ENCODE measurements at regions not wholly inside any gene's neighbourhood (a gene's known extent, or its start where the extent isn't known, plus 50 kb on each side); places are given as distances from the start of the nearest gene placed in this dataset.

- TF ChIP-seq ATF3 (IDR thresholded peaks at IDR 0.05), result no peak
- no peak for TF ChIP-seq ZBTB33 (IDR thresholded peaks at IDR 0.05)
- TF ChIP-seq CTCF (IDR thresholded peaks at IDR 0.05; ENCODE audit: low read depth, low read length, missing input control), result no peak
- TF ChIP-seq YY1 (IDR thresholded peaks at IDR 0.05), result no peak
- no peak for TF ChIP-seq EGR1 (IDR thresholded peaks at IDR 0.05; ENCODE audit: low read depth in 2 of 2)
- no peak for TF ChIP-seq SP1 (IDR thresholded peaks at IDR 0.05)
- no peak for TF ChIP-seq GABPA (IDR thresholded peaks at IDR 0.05 in 1 of 2, conservative IDR thresholded peaks at IDR 0.05 in 1 of 2)
- no peak for TF ChIP-seq MAX (IDR thresholded peaks at IDR 0.05)
- TF ChIP-seq TAF1 (conservative IDR thresholded peaks at IDR 0.05), result no peak
- TF ChIP-seq RXRA (IDR thresholded peaks at IDR 0.05), result no peak
- no peak for TF ChIP-seq REST (IDR thresholded peaks at IDR 0.05)
- TF ChIP-seq JUND (IDR thresholded peaks at IDR 0.05), result no peak
- no peak for TF ChIP-seq HNF4G (IDR thresholded peaks at IDR 0.05)
These were observed 58.7 kb upstream of the BTRC start for GRCh38 chr10:101295261-101295660.

All from liver (tissue), 3 donors.